ENCODE measurements at regions not wholly inside any gene's neighbourhood (a gene's known extent, or its start where the extent isn't known, plus 50 kb on each side); places are given as distances from the start of the nearest gene placed in this dataset.

- H3K4me1 ChIP-seq, result no peaks in the 10 kb centered on the region
- no peak for DNase-seq
- H3K4me3 ChIP-seq, result no peak overlapping the region
- no peaks in the 10 kb centered on the region for H3K27me3 ChIP-seq (ENCODE audit: low read depth)
- TF ChIP-seq CTCF (IDR thresholded peaks at IDR 0.05; ENCODE audit: borderline replicate concordance), result no peak
- peaks cover 10% of the 10 kb centered on the region for H3K9me3 ChIP-seq (replicated peaks)
- intact Hi-C loops (cut with micrococcal nuclease), result no loop called here
- H3K36me3 ChIP-seq, result no peaks in the 10 kb centered on the region
- no peak overlapping the region for H3K27ac ChIP-seq (replicated peaks)
Observed at GRCh38 chr2:40962026-40962425, 510.1 kb upstream of the SLC8A1 start.

- no peak for DNase-seq
- no peaks in the 10 kb centered on the region for H3K27me3 ChIP-seq (ENCODE audit: low read depth)
- H3K4me3 ChIP-seq, result no peak overlapping the region
- H3K36me3 ChIP-seq, result no peaks in the 10 kb centered on the region
- no peak for TF ChIP-seq CTCF (IDR thresholded peaks at IDR 0.05; ENCODE audit: borderline replicate concordance)
- intact Hi-C loops (cut with micrococcal nuclease), result no loop called here
- no peak overlapping the region for H3K27ac ChIP-seq (replicated peaks)
- H3K9me3 ChIP-seq (replicated peaks), result peaks cover 10% of the 10 kb centered on the region
- H3K4me1 ChIP-seq, result no peaks in the 10 kb centered on the region
Observed at GRCh38 chr2:40964509-40965250, 512.8 kb upstream of the SLC8A1 start.

GRCh38 chr2:40967451-40967850 is 515.6 kb upstream of the SLC8A1 start:
- H3K4me3 ChIP-seq, result no peak overlapping the region
- H3K36me3 ChIP-seq, result no peaks in the 10 kb centered on the region
- peaks cover 10% of the 10 kb centered on the region for H3K9me3 ChIP-seq (replicated peaks)
- no peak overlapping the region for H3K27ac ChIP-seq (replicated peaks)
- no peaks in the 10 kb centered on the region for H3K4me1 ChIP-seq
- intact Hi-C loops (cut with micrococcal nuclease), result no loop called here
- no peaks in the 10 kb centered on the region for H3K27me3 ChIP-seq (ENCODE audit: low read depth)
- no peak for TF ChIP-seq CTCF (IDR thresholded peaks at IDR 0.05; ENCODE audit: borderline replicate concordance)
- no peak for DNase-seq

GRCh38 chr2:40975151-40975550 is 523.3 kb upstream of the SLC8A1 start:
- intact Hi-C loops (cut with micrococcal nuclease), result no loop called here
- H3K4me1 ChIP-seq, result no peaks in the 10 kb centered on the region
- H3K36me3 ChIP-seq, result no peaks in the 10 kb centered on the region
- no peak for DNase-seq
- TF ChIP-seq CTCF (IDR thresholded peaks at IDR 0.05; ENCODE audit: borderline replicate concordance), result no peak
- H3K9me3 ChIP-seq (replicated peaks), result no peaks in the 10 kb centered on the region
- no peak overlapping the region for H3K27ac ChIP-seq (replicated peaks)
- no peak overlapping the region for H3K4me3 ChIP-seq
- H3K27me3 ChIP-seq (ENCODE audit: low read depth), result no peaks in the 10 kb centered on the region

- H3K36me3 ChIP-seq, result no peaks in the 10 kb centered on the region
- intact Hi-C loops (cut with micrococcal nuclease), result no loop called here
- H3K4me1 ChIP-seq, result no peaks in the 10 kb centered on the region
- H3K9me3 ChIP-seq (replicated peaks), result peaks cover under 1% of the 10 kb centered on the region
- no peak for TF ChIP-seq CTCF (IDR thresholded peaks at IDR 0.05; ENCODE audit: borderline replicate concordance)
- no peak overlapping the region for H3K27ac ChIP-seq (replicated peaks)
- no peak for DNase-seq
- H3K27me3 ChIP-seq (ENCODE audit: low read depth), result no peaks in the 10 kb centered on the region
- no peak overlapping the region for H3K4me3 ChIP-seq
Observed at GRCh38 chr2:40997362-40997761, 545.5 kb upstream of the SLC8A1 start.

Data from left ventricle myocardium inferior (tissue), 1 donor.